Neural cell (in vitro differentiated cells): ENCODE measurements at regions not wholly inside any gene's neighbourhood (a gene's known extent, or its start where the extent isn't known, plus 50 kb on each side); places are given as distances from the start of the nearest gene placed in this dataset.

Experiments used
- H2AFZ ChIP-seq: fragments of 200-600, 300-800 bp; sonication (generic), shearing (Covaris generic); 2 replicates; pipeline ENCODE4 v1.6.0; 2014; ENCODE audit warnings: low read depth, mild to moderate bottlenecking, antibody characterized with exemption, low read length, moderate library complexity
- H3F3A ChIP-seq: fragments of 200-600 bp; shearing (Covaris generic); 2 replicates; pipeline ENCODE4 v1.6.1; 2016; ENCODE audit warnings: mild to moderate bottlenecking, moderate library complexity, mixed read lengths, antibody characterized with exemption, low read length; ENCODE audit not compliant: insufficient read depth, poor library complexity, severe bottlenecking
- H3K27ac ChIP-seq: fragments of 200-600, 300-800 bp; sonication (generic), shearing (Covaris generic); 2 replicates; pipeline ENCODE4 v1.5.1; 2014; ENCODE audit warnings: mild to moderate bottlenecking, low read length, moderate library complexity
- H3K27me3 ChIP-seq: fragments of 300-800, 200-600 bp; sonication (generic), shearing (Covaris generic); 2 replicates; pipeline ENCODE4 v1.6.0; 2014; ENCODE audit warnings: mild to moderate bottlenecking, low read depth, low read length, moderate library complexity; ENCODE audit not compliant: insufficient read depth
- H3K36me3 ChIP-seq: fragments of 300-800, 200-600 bp; sonication (generic), shearing (Covaris generic); 2 replicates; pipeline ENCODE4 v1.5.1; 2014; ENCODE audit warnings: mild to moderate bottlenecking, antibody characterized with exemption, low read length, moderate library complexity; ENCODE audit not compliant: insufficient read depth
- H3K4me2 ChIP-seq: fragments of 300-800, 200-600 bp; sonication (generic), shearing (Covaris generic); 2 replicates; pipeline ENCODE4 v1.6.0; 2014; ENCODE audit warnings: mild to moderate bottlenecking, low read length
- H3K4me3 ChIP-seq: fragments of 300-800, 200-600 bp; sonication (generic), shearing (Covaris generic); 2 replicates; pipeline ENCODE4 v1.5.1; 2014; ENCODE audit warnings: mild to moderate bottlenecking, low read length, moderate library complexity
- H3K79me2 ChIP-seq: fragments of 200-600 bp; shearing (Covaris generic); replicated peaks from 2 replicates; pipeline ENCODE4 v1.6.0; 2014; ENCODE audit warnings: mild to moderate bottlenecking, low read length, moderate library complexity; ENCODE audit not compliant: insufficient read depth
- H3K9ac ChIP-seq: fragments of 300-800, 200-600 bp; sonication (generic), shearing (Covaris generic); 2 replicates; pipeline ENCODE4 v1.6.1; 2016; ENCODE audit warnings: mild to moderate bottlenecking, low read length, mixed read lengths
- H3K9me2 ChIP-seq: fragments of 200-600 bp; shearing (Covaris generic); 2 replicates; pipeline ENCODE4 v1.6.1; 2016; ENCODE audit warnings: mild to moderate bottlenecking, low read length, mixed read lengths; ENCODE audit not compliant: insufficient read depth
- H3K9me3 ChIP-seq: fragments of 200-600, 300-800 bp; sonication (generic), shearing (Covaris generic); 2 replicates; pipeline ENCODE4 v1.6.1; 2016; ENCODE audit warnings: mild to moderate bottlenecking, mixed run types, low read length, moderate library complexity, mixed read lengths
- H4K20me1 ChIP-seq: fragments of 200-600 bp; shearing (Covaris generic); 2 replicates; pipeline ENCODE4 v1.6.1; 2016; ENCODE audit warnings: mild to moderate bottlenecking, mixed run types; ENCODE audit not compliant: insufficient read depth
- EP300 ChIP-seq: fragments of 450-650 bp; conservative IDR thresholded peaks from 2 replicates; pipeline ENCODE4 v1.6.1; 2014; ENCODE audit warnings: antibody characterized with exemption, mild to moderate bottlenecking, moderate library complexity; ENCODE audit not compliant: poor library complexity, severe bottlenecking
- EZH2 ChIP-seq: fragments of 200-600, 300-800 bp; shearing (Covaris generic), sonication (generic); IDR thresholded peaks from 2 replicates; pipeline ENCODE4 v1.6.1; 2014; ENCODE audit warnings: antibody characterized with exemption, low read length, borderline replicate concordance, mild to moderate bottlenecking; ENCODE audit not compliant: insufficient read depth, poor library complexity, severe bottlenecking
- MXI1 ChIP-seq: fragments of 450-650 bp; conservative IDR thresholded peaks from 2 replicates; pipeline ENCODE4 v1.6.1; 2014; ENCODE audit warnings: antibody characterized with exemption, mild to moderate bottlenecking; ENCODE audit not compliant: poor library complexity, severe bottlenecking
- POLR2AphosphoS5 ChIP-seq: IDR thresholded peaks from 2 replicates; pipeline ENCODE4 v1.6.1; 2012
- RAD21 ChIP-seq: fragments of 450-650 bp; conservative IDR thresholded peaks from 2 replicates; pipeline ENCODE4 v1.6.1; 2014; ENCODE audit warnings: antibody characterized with exemption, mild to moderate bottlenecking, moderate library complexity
- SMC3 ChIP-seq: fragments of 450-650 bp; conservative IDR thresholded peaks from 2 replicates; pipeline ENCODE4 v1.6.1; 2014; ENCODE audit warnings: antibody characterized with exemption, mild to moderate bottlenecking, moderate library complexity; ENCODE audit not compliant: poor library complexity
- TAF1 ChIP-seq: IDR thresholded peaks from 2 replicates; pipeline ENCODE4 v1.6.1; 2012; ENCODE audit warnings: low read depth
- TF ChIP-seq, protein P1 (sequence below): fragments of 450-650 bp; IDR thresholded peaks from 2 replicates; pipeline ENCODE4 v1.5.1; 2014; ENCODE audit warnings: antibody characterized with exemption, mild to moderate bottlenecking, moderate library complexity; ENCODE audit not compliant: poor library complexity, severe bottlenecking
- TF ChIP-seq, protein P2 (sequence below): IDR thresholded peaks from 2 replicates; pipeline ENCODE4 v1.6.1; 2012; ENCODE audit warnings: borderline replicate concordance

DNA sequence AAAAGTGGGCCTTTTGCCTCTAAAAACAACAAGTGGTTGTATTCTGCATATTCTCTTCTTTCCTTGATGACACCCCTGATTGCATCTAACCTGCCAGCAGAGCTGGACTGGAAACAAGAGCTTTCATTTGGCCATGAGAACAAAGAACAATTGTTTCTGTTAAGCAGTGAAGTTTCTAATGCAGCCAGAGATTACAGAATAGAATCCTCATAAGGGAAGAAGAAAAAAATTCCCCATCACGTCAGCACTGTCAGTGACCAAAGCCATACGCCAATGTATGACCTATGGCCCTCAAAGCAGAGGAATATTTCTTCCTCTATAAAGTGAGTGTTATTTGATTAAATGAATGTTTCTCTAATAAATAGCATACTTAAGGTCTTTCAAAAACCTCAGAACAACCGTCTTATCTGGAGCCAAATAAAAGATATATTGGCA is 529.1 kb upstream of the INTU start:
- Histone ChIP-seq H3F3A (no peaks in the 10 kb centered on the region), H3K36me3 (no peaks in the 10 kb centered on the region), H3K9ac (no peak overlapping the region), H2AFZ (no peak overlapping the region), H3K79me2 (no peaks in the 10 kb centered on the region), H3K4me2 (no peak overlapping the region), H4K20me1 (no peaks in the 10 kb centered on the region), H3K4me3 (no peak overlapping the region), H3K9me2 (no peaks in the 10 kb centered on the region), H3K27me3 (no peaks in the 10 kb centered on the region), H3K27ac (no peak overlapping the region), H3K9me3 (no peaks in the 10 kb centered on the region)
- TF ChIP-seq SMC3 (no peak), POLR2AphosphoS5 (no peak), TAF1 (no peak), EZH2 (no peak), MXI1 (no peak), EP300 (no peak), RAD21 (no peak)
- TF ChIP-seq, protein P1, sequence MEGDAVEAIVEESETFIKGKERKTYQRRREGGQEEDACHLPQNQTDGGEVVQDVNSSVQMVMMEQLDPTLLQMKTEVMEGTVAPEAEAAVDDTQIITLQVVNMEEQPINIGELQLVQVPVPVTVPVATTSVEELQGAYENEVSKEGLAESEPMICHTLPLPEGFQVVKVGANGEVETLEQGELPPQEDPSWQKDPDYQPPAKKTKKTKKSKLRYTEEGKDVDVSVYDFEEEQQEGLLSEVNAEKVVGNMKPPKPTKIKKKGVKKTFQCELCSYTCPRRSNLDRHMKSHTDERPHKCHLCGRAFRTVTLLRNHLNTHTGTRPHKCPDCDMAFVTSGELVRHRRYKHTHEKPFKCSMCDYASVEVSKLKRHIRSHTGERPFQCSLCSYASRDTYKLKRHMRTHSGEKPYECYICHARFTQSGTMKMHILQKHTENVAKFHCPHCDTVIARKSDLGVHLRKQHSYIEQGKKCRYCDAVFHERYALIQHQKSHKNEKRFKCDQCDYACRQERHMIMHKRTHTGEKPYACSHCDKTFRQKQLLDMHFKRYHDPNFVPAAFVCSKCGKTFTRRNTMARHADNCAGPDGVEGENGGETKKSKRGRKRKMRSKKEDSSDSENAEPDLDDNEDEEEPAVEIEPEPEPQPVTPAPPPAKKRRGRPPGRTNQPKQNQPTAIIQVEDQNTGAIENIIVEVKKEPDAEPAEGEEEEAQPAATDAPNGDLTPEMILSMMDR, result no peak
- TF ChIP-seq, protein P2, sequence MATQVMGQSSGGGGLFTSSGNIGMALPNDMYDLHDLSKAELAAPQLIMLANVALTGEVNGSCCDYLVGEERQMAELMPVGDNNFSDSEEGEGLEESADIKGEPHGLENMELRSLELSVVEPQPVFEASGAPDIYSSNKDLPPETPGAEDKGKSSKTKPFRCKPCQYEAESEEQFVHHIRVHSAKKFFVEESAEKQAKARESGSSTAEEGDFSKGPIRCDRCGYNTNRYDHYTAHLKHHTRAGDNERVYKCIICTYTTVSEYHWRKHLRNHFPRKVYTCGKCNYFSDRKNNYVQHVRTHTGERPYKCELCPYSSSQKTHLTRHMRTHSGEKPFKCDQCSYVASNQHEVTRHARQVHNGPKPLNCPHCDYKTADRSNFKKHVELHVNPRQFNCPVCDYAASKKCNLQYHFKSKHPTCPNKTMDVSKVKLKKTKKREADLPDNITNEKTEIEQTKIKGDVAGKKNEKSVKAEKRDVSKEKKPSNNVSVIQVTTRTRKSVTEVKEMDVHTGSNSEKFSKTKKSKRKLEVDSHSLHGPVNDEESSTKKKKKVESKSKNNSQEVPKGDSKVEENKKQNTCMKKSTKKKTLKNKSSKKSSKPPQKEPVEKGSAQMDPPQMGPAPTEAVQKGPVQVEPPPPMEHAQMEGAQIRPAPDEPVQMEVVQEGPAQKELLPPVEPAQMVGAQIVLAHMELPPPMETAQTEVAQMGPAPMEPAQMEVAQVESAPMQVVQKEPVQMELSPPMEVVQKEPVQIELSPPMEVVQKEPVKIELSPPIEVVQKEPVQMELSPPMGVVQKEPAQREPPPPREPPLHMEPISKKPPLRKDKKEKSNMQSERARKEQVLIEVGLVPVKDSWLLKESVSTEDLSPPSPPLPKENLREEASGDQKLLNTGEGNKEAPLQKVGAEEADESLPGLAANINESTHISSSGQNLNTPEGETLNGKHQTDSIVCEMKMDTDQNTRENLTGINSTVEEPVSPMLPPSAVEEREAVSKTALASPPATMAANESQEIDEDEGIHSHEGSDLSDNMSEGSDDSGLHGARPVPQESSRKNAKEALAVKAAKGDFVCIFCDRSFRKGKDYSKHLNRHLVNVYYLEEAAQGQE, result no peak

DNA sequence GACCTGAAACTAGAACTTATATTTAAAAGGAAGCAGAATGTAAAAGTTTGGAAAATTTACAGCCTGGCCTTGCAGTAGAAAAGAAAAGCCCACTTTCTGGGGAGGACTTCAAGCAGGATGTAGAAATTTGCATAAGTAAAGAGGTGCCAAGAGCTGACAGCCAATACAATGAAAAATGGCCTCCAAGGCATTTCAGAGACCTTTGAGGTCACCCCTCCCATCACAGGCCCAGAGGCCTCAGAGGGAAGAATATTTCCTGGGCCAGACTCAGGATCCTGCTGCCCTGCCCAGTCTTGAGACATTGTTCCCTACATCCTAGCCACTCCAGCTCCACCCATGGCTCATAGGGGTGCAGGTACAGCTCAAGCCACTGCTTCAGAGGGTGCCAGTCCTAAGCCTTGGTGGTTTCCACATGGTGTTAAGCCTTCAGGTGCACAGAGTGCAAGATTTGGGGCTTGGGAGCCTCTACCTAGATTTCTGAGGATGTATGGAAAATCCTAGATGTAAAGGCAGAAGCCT is 518.9 kb upstream of the INTU start:
- TF ChIP-seq SMC3 (no peak), RAD21 (no peak), TAF1 (no peak), MXI1 (no peak), EP300 (no peak), POLR2AphosphoS5 (no peak), EZH2 (no peak)
- TF ChIP-seq, protein P2, result no peak
- TF ChIP-seq, protein P1, result no peak
- H4K20me1 ChIP-seq, result no peaks in the 10 kb centered on the region
- H3K9ac ChIP-seq, result no peak overlapping the region
- H3K4me2 ChIP-seq, result no peak overlapping the region
- no peaks in the 10 kb centered on the region for H3K9me2 ChIP-seq
- H3K36me3 ChIP-seq, result no peaks in the 10 kb centered on the region
- no peaks in the 10 kb centered on the region for H3F3A ChIP-seq
- H2AFZ ChIP-seq, result no peak overlapping the region
- H3K27ac ChIP-seq, result no peak overlapping the region
- no peaks in the 10 kb centered on the region for H3K79me2 ChIP-seq
- peaks cover 5% of the 10 kb centered on the region for H3K9me3 ChIP-seq
- no peak overlapping the region for H3K4me3 ChIP-seq
- no peaks in the 10 kb centered on the region for H3K27me3 ChIP-seq
